MCF 10A (cell line): ENCODE measurements at regions not wholly inside any gene's neighbourhood (a gene's known extent, or its start where the extent isn't known, plus 50 kb on each side); places are given as distances from the start of the nearest gene placed in this dataset.

Source experiments
- BruUV-seq: library from RNA; stranded (reverse); fragments of 400-500 nt; replicated peaks from 2 replicates; lab custom pipeline; 2021; lab: Mats Ljungman, UMichigan
- CTCF ChIA-PET: fragments of 300-600 bp; sonication (Branson Sonifier 250); formaldehyde crosslinking; extraction: SDS; loops from one replicate; lab custom pipeline; 2021; ENCODE audit warnings: antibody characterized with exemption, inconsistent platforms; lab: Yijun Ruan, JAX
- POLR2A ChIA-PET: fragments of 300-600, 350-650 bp; sonication (Branson Sonifier 250); formaldehyde crosslinking; extraction: SDS; loops from one replicate; lab custom pipeline; 2020; ENCODE audit warnings: antibody characterized with exemption, inconsistent platforms; lab: Yijun Ruan, JAX
- DNase-seq: peaks from one replicate; pipeline ENCODE4 v3.0.0-alpha.2; 2018; ENCODE audit not compliant: unreplicated experiment
- H3K27ac Mint-ChIP-seq: one replicate; pipeline ENCODE4 v1.8.0; 2022; ENCODE audit warnings: mild to moderate bottlenecking, low read depth, mixed read lengths; ENCODE audit not compliant: unreplicated experiment
- H3K27me3 Mint-ChIP-seq: one replicate; pipeline ENCODE4 v1.8.0; 2022; ENCODE audit warnings: mixed read lengths; ENCODE audit not compliant: insufficient read depth, unreplicated experiment
- H3K36me3 Mint-ChIP-seq: one replicate; pipeline ENCODE4 v1.8.0; 2022; ENCODE audit warnings: mild to moderate bottlenecking, moderate library complexity, mixed read lengths; ENCODE audit not compliant: insufficient read depth, unreplicated experiment
- H3K4me1 Mint-ChIP-seq: one replicate; pipeline ENCODE4 v1.8.0; 2022; ENCODE audit warnings: mixed read lengths; ENCODE audit not compliant: insufficient read depth, unreplicated experiment
- H3K4me3 Mint-ChIP-seq: one replicate; pipeline ENCODE4 v1.8.0; 2022; ENCODE audit warnings: mild to moderate bottlenecking, moderate library complexity, mixed read lengths; ENCODE audit not compliant: unreplicated experiment
- H3K9me3 Mint-ChIP-seq: one replicate; pipeline ENCODE4 v1.8.0; 2022; ENCODE audit warnings: mixed read lengths; ENCODE audit not compliant: unreplicated experiment
- intact Hi-C: fragments of 100-400 bp; cut with micrococcal nuclease; formaldehyde crosslinking; loops from 2 replicates; pipeline ENCODE4 v1.14.1; 2022
- TF ChIP-seq, protein P1 (sequence below): fragments of 200-600 bp; IDR thresholded peaks from one replicate; pipeline ENCODE4 v1.8.0; 2022; ENCODE audit warnings: antibody characterized with exemption, mild to moderate bottlenecking; ENCODE audit not compliant: unreplicated experiment

DNA sequence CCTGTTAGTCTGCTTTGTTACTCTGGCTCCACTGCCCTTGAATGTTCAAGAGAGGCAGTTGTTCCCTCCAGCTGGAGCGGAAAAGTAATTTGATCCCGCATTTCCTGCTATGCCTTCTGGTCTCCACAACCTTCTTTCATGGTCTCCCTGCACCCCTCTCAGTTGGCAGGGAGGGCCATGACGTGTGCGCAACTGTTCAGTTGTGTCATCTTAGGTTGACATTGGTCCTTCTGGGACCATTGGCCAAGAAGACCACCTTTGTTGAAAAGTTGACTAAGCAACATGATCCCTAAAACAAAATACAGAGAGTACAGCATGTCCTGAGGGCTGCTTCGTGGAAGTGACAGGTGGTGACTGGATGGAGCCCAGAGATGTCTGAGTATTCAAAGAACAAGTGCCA, 192.5 kb upstream of the TUT7 start:
- H3K36me3 Mint-ChIP-seq, result no peaks in the 10 kb centered on the region
- no peak overlapping the region for H3K27ac Mint-ChIP-seq
- no peak overlapping the region for H3K4me3 Mint-ChIP-seq
- no TSS peak for BruUV-seq
- ChIA-PET CTCF (no interaction called here), POLR2A (no interaction called here)
- no peaks in the 10 kb centered on the region for H3K9me3 Mint-ChIP-seq
- intact Hi-C loops, result no loop called here
- no peaks in the 10 kb centered on the region for H3K4me1 Mint-ChIP-seq
- DNase-seq, result no peak
- TF ChIP-seq, protein P1, sequence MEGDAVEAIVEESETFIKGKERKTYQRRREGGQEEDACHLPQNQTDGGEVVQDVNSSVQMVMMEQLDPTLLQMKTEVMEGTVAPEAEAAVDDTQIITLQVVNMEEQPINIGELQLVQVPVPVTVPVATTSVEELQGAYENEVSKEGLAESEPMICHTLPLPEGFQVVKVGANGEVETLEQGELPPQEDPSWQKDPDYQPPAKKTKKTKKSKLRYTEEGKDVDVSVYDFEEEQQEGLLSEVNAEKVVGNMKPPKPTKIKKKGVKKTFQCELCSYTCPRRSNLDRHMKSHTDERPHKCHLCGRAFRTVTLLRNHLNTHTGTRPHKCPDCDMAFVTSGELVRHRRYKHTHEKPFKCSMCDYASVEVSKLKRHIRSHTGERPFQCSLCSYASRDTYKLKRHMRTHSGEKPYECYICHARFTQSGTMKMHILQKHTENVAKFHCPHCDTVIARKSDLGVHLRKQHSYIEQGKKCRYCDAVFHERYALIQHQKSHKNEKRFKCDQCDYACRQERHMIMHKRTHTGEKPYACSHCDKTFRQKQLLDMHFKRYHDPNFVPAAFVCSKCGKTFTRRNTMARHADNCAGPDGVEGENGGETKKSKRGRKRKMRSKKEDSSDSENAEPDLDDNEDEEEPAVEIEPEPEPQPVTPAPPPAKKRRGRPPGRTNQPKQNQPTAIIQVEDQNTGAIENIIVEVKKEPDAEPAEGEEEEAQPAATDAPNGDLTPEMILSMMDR, result no peak
- peaks cover 8% of the 10 kb centered on the region for H3K27me3 Mint-ChIP-seq

DNA sequence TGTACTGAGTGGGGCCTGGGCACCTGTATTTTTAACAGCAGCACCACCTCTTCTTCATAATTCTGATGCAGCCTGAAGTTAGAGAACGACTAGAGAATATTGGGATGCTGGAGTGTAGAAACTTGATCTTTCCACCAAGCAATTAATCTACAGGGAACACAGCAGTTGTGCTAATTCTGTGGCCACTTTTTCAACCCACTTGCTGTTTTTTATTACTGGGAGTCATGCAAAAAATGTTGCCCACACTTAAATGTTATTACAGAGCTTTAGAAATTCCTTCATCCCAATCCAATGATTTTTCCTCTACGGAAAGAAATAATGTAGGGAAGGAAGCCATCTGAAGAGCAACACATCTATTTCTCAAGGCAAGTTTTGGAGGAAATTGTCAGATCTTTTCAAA, 190.9 kb upstream of the TUT7 start:
- TF ChIP-seq, protein P1, result no peak
- no peaks in the 10 kb centered on the region for H3K4me1 Mint-ChIP-seq
- no peak for DNase-seq
- CTCF ChIA-PET, result no interaction called here
- H3K27me3 Mint-ChIP-seq, result peaks cover 8% of the 10 kb centered on the region
- no peaks in the 10 kb centered on the region for H3K9me3 Mint-ChIP-seq
- intact Hi-C loops, result no loop called here
- H3K4me3 Mint-ChIP-seq, result no peak overlapping the region
- POLR2A ChIA-PET, result no interaction called here
- H3K27ac Mint-ChIP-seq, result no peak overlapping the region
- H3K36me3 Mint-ChIP-seq, result no peaks in the 10 kb centered on the region
- no TSS peak for BruUV-seq

DNA sequence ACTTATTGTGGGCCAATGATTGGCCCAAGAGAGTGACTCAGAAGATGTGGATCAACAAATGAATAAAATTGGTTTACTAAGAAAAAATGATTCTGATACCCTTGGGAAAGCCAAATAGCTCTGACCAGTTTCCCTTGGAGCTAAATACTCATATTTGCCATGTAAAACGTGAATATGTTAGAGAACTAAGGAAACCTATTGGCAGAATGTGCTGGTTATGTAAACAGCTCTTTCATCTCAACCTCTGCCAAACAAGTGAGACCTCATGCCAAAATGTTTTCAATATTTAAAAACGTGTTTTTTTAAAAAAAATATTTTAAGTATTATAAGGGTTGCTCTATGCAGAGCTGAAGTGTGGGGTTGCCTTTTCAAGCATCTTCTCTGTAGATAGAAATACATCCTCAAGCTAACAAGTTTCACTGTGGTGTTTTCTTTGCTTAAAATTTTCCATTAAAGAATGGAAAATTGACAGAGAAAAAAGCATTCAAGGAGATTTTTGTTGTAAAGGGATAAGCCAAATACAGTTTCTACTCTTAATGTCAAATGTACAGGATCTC, 186.9 kb upstream of the TUT7 start:
- ChIA-PET POLR2A (no interaction called here), CTCF (no interaction called here)
- Mint-ChIP-seq H3K4me1 (no peaks in the 10 kb centered on the region), H3K9me3 (peaks cover 15% of the 10 kb centered on the region), H3K27ac (no peak overlapping the region), H3K27me3 (no peaks in the 10 kb centered on the region), H3K4me3 (no peak overlapping the region), H3K36me3 (no peaks in the 10 kb centered on the region)
- DNase-seq, result no peak
- no TSS peak for BruUV-seq
- intact Hi-C loops, result no loop called here
- TF ChIP-seq, protein P1, result no peak

DNA sequence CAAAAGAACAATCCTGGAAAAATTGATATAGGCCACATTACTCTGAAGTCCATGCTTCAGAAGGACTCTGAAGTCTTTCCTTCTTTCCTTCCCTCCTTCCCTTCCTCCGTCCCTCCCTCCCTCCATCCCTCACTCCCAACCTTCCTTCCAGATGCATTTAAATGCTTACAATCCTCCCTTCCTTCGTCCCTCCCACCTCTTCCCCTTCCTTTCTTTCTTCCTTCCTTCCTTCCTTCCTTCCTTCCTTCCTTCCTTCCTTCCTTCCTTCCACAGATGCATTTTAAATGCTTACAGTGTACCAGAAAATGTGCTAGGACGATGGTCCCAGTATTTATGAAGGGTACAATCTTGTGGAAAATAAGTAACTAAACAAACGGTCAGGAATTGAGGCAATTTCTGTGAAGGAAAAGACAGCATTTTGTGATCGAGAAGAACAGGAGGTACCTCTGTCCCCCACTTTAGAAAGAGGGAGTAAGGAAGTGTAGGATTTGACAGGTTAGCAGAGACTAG, 181.3 kb upstream of the TUT7 start:
- Mint-ChIP-seq H3K9me3 (peaks cover 15% of the 10 kb centered on the region), H3K4me1 (no peaks in the 10 kb centered on the region), H3K27ac (no peak overlapping the region), H3K36me3 (no peaks in the 10 kb centered on the region), H3K4me3 (no peak overlapping the region), H3K27me3 (no peaks in the 10 kb centered on the region)
- BruUV-seq, result no TSS peak
- TF ChIP-seq, protein P1, result no peak
- DNase-seq, result no peak
- intact Hi-C loops, result no loop called here
- ChIA-PET CTCF (no interaction called here), POLR2A (no interaction called here)
